Esophagus muscularis mucosa (tissue), 4 donors: ENCODE measurements at regions not wholly inside any gene's neighbourhood (a gene's known extent, or its start where the extent isn't known, plus 50 kb on each side); places are given as distances from the start of the nearest gene placed in this dataset.
A peak's percentile ranks its signal among the peaks of the same experiment; 100 is the strongest.

Source experiments
- DNase-seq: peaks from one replicate; pipeline ENCODE4 v3.0.0-alpha.2; 2017; ENCODE audit errors: extremely low spot score
- H3K27ac ChIP-seq, 4 donors: fragments of 200-600 bp; sonication (generic); replicated peaks in 1 of 4; 1 replicate in 3 of 4; 2 replicates in 1 of 4; pipeline ENCODE4 v1.5.1; 2016 to 2019; ENCODE audit warnings: mild to moderate bottlenecking in 1 of 4
- H3K27me3 ChIP-seq, 4 donors: fragments of 200-600 bp; sonication (generic); one replicate each; pipeline versions ENCODE4 v1.5.1 to v1.6.0; 2016 to 2019
- H3K36me3 ChIP-seq, 4 donors: fragments of 200-600 bp; sonication (generic); one replicate each; pipeline ENCODE4 v1.5.1; 2016 to 2019
- H3K4me1 ChIP-seq, 4 donors: fragments of 200-600 bp; sonication (generic); one replicate each; pipeline ENCODE4 v1.5.1; 2016 to 2019
- H3K4me3 ChIP-seq, 4 donors: fragments of 200-600 bp; sonication (generic); 1 replicate in 2 of 4; 2 replicates in 2 of 4; pipeline ENCODE4 v1.5.1; 2016 to 2019; ENCODE audit warnings: mild to moderate bottlenecking in 4 of 4, moderate library complexity in 1 of 4
- H3K9me3 ChIP-seq, 4 donors: fragments of 200-600 bp; sonication (generic); 1 replicate in 3 of 4; 2 replicates in 1 of 4; pipeline ENCODE4 v1.5.1; 2016 to 2019
- EP300 ChIP-seq: sonication (generic); formaldehyde crosslinking; IDR thresholded peaks from one replicate; pipeline ENCODE4 v1.6.1; 2017; ENCODE audit warnings: antibody characterized with exemption
- POLR2A ChIP-seq: fragments of 450-650 bp; IDR thresholded peaks from one replicate; pipeline ENCODE4 v1.6.1; 2017; ENCODE audit warnings: antibody characterized with exemption, moderate library complexity, mild to moderate bottlenecking, low read depth
- POLR2AphosphoS5 ChIP-seq, 2 donors: sonication (generic); formaldehyde crosslinking; IDR thresholded peaks; one replicate each; pipeline ENCODE4 v1.6.1; 2017; ENCODE audit warnings: antibody characterized with exemption in 2 of 2
- WGBS: methylation state at CpG from one replicate; pipeline ENCODE4 v1.1.5; 2018; 5-methylcytosine and 5-hydroxymethylcytosine counted together
- intact Hi-C: fragments of 100-400 bp; cut with DNase I; formaldehyde crosslinking; loops from one replicate; pipeline ENCODE4 v1.15.1; 2023
- TF ChIP-seq, protein P1 (sequence below), 3 experiments: fragments of 200-600 bp in 2 of 3; fragments of 450-650 bp in 1 of 3; sonication (generic) in 2 of 3; IDR thresholded peaks; one replicate each; pipeline ENCODE4 v1.5.1; 2017 to 2019; ENCODE audit warnings: antibody characterized with exemption in 3 of 3, mild to moderate bottlenecking in 2 of 3, moderate library complexity in 1 of 3

DNA sequence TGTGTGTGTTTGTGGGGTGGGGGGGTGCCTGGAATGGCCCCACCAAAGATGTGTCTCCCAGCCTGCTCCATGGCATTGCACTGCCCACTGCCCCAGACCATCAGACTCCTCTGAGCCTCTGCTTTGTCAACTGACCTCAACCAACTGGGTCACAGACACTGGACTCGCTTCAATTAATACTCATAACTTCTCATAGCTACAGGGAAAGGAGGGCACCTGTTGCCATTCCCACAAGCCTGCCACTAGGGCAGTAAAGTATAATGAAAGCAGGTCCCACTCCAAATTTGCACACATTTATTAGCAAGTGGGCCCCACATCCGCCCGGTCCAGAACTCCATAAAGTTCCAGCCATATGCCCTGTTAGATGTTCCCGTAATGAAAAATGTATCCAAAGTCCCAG is 70.5 kb upstream of the PRDM11 start:
- Histone ChIP-seq H3K36me3 (no peaks in the 10 kb centered on the region), H3K9me3 (no peaks in the 10 kb centered on the region), H3K27ac (no peak overlapping the region), H3K4me1 (peaks cover 12 to 37% (median 25%) of the 10 kb centered on the region in 4 donors), H3K27me3 (no peaks in the 10 kb centered on the region), H3K4me3 (no peak overlapping the region)
- 100% methylated on average over 2 of the region's 4 CpGs for WGBS
- DNase-seq = no peak
- TF ChIP-seq POLR2AphosphoS5 (IDR thresholded peaks at IDR 0.05) (no peak), POLR2A (no peak), EP300 (no peak)
- TF ChIP-seq, protein P1, sequence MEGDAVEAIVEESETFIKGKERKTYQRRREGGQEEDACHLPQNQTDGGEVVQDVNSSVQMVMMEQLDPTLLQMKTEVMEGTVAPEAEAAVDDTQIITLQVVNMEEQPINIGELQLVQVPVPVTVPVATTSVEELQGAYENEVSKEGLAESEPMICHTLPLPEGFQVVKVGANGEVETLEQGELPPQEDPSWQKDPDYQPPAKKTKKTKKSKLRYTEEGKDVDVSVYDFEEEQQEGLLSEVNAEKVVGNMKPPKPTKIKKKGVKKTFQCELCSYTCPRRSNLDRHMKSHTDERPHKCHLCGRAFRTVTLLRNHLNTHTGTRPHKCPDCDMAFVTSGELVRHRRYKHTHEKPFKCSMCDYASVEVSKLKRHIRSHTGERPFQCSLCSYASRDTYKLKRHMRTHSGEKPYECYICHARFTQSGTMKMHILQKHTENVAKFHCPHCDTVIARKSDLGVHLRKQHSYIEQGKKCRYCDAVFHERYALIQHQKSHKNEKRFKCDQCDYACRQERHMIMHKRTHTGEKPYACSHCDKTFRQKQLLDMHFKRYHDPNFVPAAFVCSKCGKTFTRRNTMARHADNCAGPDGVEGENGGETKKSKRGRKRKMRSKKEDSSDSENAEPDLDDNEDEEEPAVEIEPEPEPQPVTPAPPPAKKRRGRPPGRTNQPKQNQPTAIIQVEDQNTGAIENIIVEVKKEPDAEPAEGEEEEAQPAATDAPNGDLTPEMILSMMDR (IDR thresholded peaks at IDR 0.05) = no peak
- intact Hi-C loops = no loop called here

DNA sequence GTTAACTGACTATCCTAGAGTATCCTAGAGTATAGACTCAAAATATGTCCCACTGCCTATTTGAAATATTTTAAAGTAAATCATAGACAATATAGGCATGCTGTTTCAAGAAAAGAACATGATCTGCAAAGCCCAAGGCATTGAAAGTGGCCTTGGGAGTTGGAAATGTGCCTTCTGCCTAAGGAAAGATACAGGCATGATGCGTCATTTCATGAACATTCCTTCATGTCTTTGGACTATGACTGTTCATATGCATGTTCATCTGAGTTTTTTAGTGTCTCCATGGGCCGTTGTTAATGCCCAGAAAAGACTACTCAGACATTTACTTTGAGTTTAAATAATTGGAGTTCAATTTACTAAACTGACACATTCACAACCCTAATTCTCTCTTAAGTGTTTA is 69.7 kb upstream of the PRDM11 start:
- intact Hi-C loops = no loop called here
- no peak overlapping the region for H3K27ac ChIP-seq
- peaks cover 9 to 39% (median 25%) of the 10 kb centered on the region in 4 donors for H3K4me1 ChIP-seq
- TF ChIP-seq EP300 (no peak), POLR2A (no peak), POLR2AphosphoS5 (IDR thresholded peaks at IDR 0.05) (no peak)
- TF ChIP-seq, protein P1 (IDR thresholded peaks at IDR 0.05) = no peak
- no peak overlapping the region for H3K4me3 ChIP-seq
- 68% methylated on average over 2 of the region's 2 CpGs for WGBS
- DNase-seq = no peak
- no peaks in the 10 kb centered on the region for H3K36me3 ChIP-seq
- no peaks in the 10 kb centered on the region for H3K27me3 ChIP-seq
- no peaks in the 10 kb centered on the region for H3K9me3 ChIP-seq

DNA sequence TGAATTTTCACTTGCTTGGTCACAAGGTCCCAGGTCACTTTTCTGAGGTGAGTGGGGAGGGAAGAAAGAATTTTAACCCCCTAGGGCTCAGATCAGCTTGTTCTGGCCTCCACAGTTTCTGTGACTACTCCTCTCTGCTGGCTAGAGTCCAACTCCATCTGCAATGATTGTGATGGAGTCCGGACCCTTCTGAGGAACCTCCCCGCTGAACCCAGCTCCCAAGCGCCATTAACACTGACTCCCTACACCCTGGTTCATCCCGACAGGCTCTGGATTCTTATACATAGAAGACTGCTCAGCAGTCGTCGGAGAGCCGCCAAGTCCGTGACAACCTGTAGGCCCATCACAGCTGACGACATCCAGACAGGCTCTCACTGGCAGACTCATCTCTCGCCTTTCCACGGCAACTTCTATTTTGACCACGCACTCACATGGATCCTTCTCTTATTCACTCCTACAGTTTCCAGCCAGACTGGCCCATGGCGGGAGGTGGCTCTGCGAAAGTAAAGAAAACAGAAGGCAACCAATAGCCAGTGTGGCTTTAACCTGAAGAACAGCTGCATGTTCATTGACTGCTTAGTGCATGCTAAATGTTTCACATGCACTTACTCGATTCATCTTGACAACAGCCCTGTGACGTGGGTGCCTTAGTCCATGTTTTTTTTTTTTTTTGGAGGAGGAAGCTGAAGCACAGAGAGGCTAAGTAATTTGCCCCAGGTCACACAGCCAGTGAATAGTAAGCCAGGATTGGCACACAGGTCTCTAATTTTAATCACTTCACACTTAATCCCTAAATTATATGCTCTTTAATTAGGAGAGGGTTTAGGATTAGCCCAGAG is 68.0 kb upstream of the PRDM11 start:
- H3K27ac ChIP-seq = peak overlapping the region in 3 of 4 donors; percentile 5 to 40 (median 13)
- no peaks in the 10 kb centered on the region for H3K9me3 ChIP-seq
- no peaks in the 10 kb centered on the region for H3K36me3 ChIP-seq
- no peak for TF ChIP-seq EP300
- peak; percentile 48 to 55 for TF ChIP-seq POLR2AphosphoS5 (IDR thresholded peaks at IDR 0.05)
- TF ChIP-seq, protein P1 (IDR thresholded peaks at IDR 0.05) = no peak
- intact Hi-C loops = no loop called here
- peaks cover 0 to 5% (median 0%) of the 10 kb centered on the region in 4 donors for H3K27me3 ChIP-seq
- no peak for DNase-seq
- peaks cover 9 to 37% (median 25%) of the 10 kb centered on the region in 4 donors for H3K4me1 ChIP-seq
- WGBS = 43% methylated on average over 16 of the region's 16 CpGs
- H3K4me3 ChIP-seq = no peak overlapping the region

DNA sequence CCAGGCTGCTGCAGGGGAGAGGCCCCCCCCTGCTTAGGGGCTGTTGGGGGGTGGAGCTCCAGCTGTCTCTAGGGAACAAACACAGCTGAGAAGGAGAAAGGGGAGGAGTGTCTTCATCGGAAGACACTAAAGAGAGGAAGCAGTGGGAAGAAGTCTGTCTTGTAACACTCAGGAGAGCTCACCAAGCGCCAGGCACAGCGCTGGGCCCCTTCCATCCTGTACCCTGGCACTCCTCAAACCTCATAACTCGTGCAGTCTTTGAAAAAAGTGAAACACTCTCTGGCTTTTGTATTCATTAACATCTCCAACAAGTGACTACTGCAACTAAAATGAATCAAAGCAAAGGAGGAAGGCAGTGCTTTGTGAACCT is 67.4 kb upstream of the PRDM11 start:
- Histone ChIP-seq H3K4me3 (no peak overlapping the region), H3K27ac (peak overlapping the region in 2 of 4 donors; percentile 5 to 40), H3K27me3 (peaks cover 0 to 5% (median 0%) of the 10 kb centered on the region in 4 donors), H3K36me3 (no peaks in the 10 kb centered on the region), H3K9me3 (no peaks in the 10 kb centered on the region), H3K4me1 (peaks cover 9 to 31% (median 25%) of the 10 kb centered on the region in 4 donors)
- TF ChIP-seq, protein P1 (IDR thresholded peaks at IDR 0.05) = no peak
- TF ChIP-seq POLR2AphosphoS5 (IDR thresholded peaks at IDR 0.05) = peak in 1 of 2 donors; percentile 26
- TF ChIP-seq POLR2A = no peak
- no peak for TF ChIP-seq EP300
- no peak for DNase-seq
- 21% methylated on average over 4 of the region's 4 CpGs for WGBS
- intact Hi-C loops = no loop called here
